Activated B cell treated with CpG ODN at 0.5 μM for 24 hours (primary cell): ENCODE measurements at regions not wholly inside any gene's neighbourhood (a gene's known extent, or its start where the extent isn't known, plus 50 kb on each side); places are given as distances from the start of the nearest gene placed in this dataset.

Experiments used
- ATAC-seq: fragments of 200-7000 bp; cut with Tn5 transposase; one replicate; pipeline ENCODE4 v1.10.0; 2021; ENCODE audit warnings: low read depth, mild to moderate bottlenecking, moderate library complexity
- CTCF ChIA-PET: fragments of 350-600 bp; sonication (Branson Sonifier 250); formaldehyde crosslinking; loops from one replicate; lab custom pipeline; 2021; ENCODE audit warnings: antibody characterized with exemption; lab: Charles Lee
- POLR2A ChIA-PET: fragments of 350-600 bp; sonication (Branson Sonifier 250); formaldehyde crosslinking; loops from one replicate; lab custom pipeline; 2021; ENCODE audit warnings: antibody characterized with exemption; lab: Charles Lee
- DNase-seq: peaks from one replicate; pipeline ENCODE4 v3.0.0; 2022
- H3K27ac Mint-ChIP-seq: one replicate; pipeline ENCODE4 v1.8.0; 2020; ENCODE audit warnings: mixed read lengths
- H3K27me3 Mint-ChIP-seq: one replicate; pipeline ENCODE4 v1.8.0; 2021; ENCODE audit warnings: mixed read lengths
- H3K36me3 Mint-ChIP-seq: one replicate; pipeline ENCODE4 v1.8.0; 2021; ENCODE audit warnings: low read depth, mixed read lengths
- H3K4me1 Mint-ChIP-seq: one replicate; pipeline ENCODE4 v1.8.0; 2021; ENCODE audit warnings: mixed read lengths
- H3K4me3 Mint-ChIP-seq: one replicate; pipeline ENCODE4 v1.8.0; 2020; ENCODE audit warnings: mild to moderate bottlenecking, mixed read lengths
- H3K9me3 Mint-ChIP-seq: one replicate; pipeline ENCODE4 v1.8.0; 2020; ENCODE audit warnings: mixed read lengths
- intact Hi-C: fragments of 100-400 bp; cut with micrococcal nuclease; formaldehyde crosslinking; loops from one replicate; pipeline ENCODE4 v1.15.1; 2024
- TF ChIP-seq, protein P1 (sequence below): fragments of 200-600 bp; IDR thresholded peaks from one replicate; pipeline ENCODE4 v1.8.0; 2022; ENCODE audit warnings: antibody characterized with exemption, mild to moderate bottlenecking

- no peak for ATAC-seq
- ChIA-PET POLR2A (no interaction called here), CTCF (no interaction called here)
- no peak for DNase-seq
- H3K4me3 Mint-ChIP-seq: no peak overlapping the region
- no peaks in the 10 kb centered on the region for H3K4me1 Mint-ChIP-seq
- no peak overlapping the region for H3K27ac Mint-ChIP-seq
- TF ChIP-seq, protein P1, sequence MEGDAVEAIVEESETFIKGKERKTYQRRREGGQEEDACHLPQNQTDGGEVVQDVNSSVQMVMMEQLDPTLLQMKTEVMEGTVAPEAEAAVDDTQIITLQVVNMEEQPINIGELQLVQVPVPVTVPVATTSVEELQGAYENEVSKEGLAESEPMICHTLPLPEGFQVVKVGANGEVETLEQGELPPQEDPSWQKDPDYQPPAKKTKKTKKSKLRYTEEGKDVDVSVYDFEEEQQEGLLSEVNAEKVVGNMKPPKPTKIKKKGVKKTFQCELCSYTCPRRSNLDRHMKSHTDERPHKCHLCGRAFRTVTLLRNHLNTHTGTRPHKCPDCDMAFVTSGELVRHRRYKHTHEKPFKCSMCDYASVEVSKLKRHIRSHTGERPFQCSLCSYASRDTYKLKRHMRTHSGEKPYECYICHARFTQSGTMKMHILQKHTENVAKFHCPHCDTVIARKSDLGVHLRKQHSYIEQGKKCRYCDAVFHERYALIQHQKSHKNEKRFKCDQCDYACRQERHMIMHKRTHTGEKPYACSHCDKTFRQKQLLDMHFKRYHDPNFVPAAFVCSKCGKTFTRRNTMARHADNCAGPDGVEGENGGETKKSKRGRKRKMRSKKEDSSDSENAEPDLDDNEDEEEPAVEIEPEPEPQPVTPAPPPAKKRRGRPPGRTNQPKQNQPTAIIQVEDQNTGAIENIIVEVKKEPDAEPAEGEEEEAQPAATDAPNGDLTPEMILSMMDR: no peak
- no peaks in the 10 kb centered on the region for H3K36me3 Mint-ChIP-seq
- no peaks in the 10 kb centered on the region for H3K9me3 Mint-ChIP-seq
- intact Hi-C loops: no loop called here
- H3K27me3 Mint-ChIP-seq: no peaks in the 10 kb centered on the region
These were observed 408.4 kb upstream of the EPHA7 start for GRCh38 chr6:93827728-93828127.

GRCh38 chr6:93825950-93826349, 406.6 kb upstream of the EPHA7 start:
- Mint-ChIP-seq H3K27me3 (no peaks in the 10 kb centered on the region), H3K27ac (no peak overlapping the region), H3K36me3 (no peaks in the 10 kb centered on the region), H3K9me3 (no peaks in the 10 kb centered on the region), H3K4me1 (no peaks in the 10 kb centered on the region), H3K4me3 (no peak overlapping the region)
- DNase-seq (no peak), ATAC-seq (no peak)
- POLR2A ChIA-PET: no interaction called here
- intact Hi-C loops: no loop called here
- CTCF ChIA-PET: no interaction called here
- TF ChIP-seq, protein P1: no peak

DNA sequence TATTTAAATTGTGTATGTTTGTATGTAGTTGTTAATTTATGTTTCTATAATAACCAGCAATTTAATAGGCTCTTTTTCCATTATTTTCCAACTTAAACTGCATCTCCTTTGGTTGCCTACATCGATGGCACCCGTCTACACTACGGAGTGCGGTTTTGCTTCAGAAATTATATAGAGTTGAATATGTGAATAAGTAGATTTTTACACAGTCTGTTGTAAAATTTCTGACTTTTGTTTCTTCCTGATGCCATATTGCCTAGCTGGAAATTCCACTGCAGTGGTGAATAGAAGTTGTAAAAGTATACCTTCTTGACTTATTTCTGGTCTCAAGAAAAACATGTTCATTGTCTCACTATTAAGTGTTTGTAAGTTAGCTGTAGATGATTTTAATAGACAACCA, 404.1 kb upstream of the EPHA7 start:
- Mint-ChIP-seq H3K4me3 (no peak overlapping the region), H3K36me3 (no peaks in the 10 kb centered on the region), H3K27me3 (no peaks in the 10 kb centered on the region), H3K4me1 (no peaks in the 10 kb centered on the region), H3K9me3 (peaks cover 3% of the 10 kb centered on the region), H3K27ac (no peak overlapping the region)
- TF ChIP-seq, protein P1: no peak
- intact Hi-C loops: no loop called here
- CTCF ChIA-PET: no interaction called here
- POLR2A ChIA-PET: no interaction called here
- no peak for ATAC-seq
- DNase-seq: no peak

DNA sequence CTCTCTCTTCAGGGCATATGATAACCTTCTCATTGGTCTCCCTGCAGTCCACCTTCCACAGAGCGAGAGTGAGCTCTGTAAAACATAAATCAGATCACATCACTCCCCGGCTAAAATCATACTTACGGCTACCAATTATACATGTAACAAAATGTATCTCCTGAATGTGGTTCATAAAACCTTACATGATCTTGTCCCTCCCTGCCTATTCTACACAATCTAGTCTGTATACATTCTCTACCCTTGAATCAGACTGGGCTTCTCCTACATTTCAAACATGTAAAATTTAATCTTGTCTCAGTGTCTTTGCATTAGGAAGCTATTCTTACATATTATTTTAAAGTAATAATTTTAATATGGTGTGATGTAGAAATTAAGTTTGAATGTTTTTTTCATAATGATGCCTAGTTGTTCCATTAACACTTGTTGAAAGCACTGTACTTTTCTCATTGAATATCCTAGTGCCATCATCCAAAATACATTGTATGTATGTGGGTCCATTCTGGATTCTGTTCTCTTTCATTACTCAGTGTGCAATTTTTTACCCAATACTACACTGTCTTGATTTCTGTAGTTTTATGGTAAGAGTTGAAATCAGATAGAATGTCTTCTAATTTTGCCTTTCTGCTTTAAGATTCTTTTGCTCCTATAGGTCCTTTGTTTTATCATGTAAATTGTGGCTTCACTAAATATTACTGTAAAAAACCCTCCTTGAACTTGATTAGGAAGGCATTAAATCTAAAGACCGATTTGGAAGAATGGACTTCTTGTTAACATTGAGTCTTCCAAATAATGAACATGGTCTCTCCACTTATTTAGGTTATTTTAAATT, 403.3 kb upstream of the EPHA7 start:
- intact Hi-C loops: no loop called here
- no peak overlapping the region for H3K4me3 Mint-ChIP-seq
- POLR2A ChIA-PET: no interaction called here

GRCh38 chr6:93821953-93822352, 402.6 kb upstream of the EPHA7 start:
- POLR2A ChIA-PET: no interaction called here
- DNase-seq (no peak), ATAC-seq (no peak)
- Mint-ChIP-seq H3K9me3 (peaks cover 3% of the 10 kb centered on the region), H3K27me3 (no peaks in the 10 kb centered on the region), H3K36me3 (no peaks in the 10 kb centered on the region), H3K27ac (no peak overlapping the region), H3K4me3 (no peak overlapping the region), H3K4me1 (no peaks in the 10 kb centered on the region)
- intact Hi-C loops: no loop called here
- TF ChIP-seq, protein P1: no peak
- CTCF ChIA-PET: no interaction called here

More for the DNA sequence above, 403.3 kb upstream of the EPHA7 start:
- ATAC-seq (no peak), DNase-seq (no peak)
- TF ChIP-seq, protein P1: no peak
- CTCF ChIA-PET: no interaction called here
- H3K27me3 Mint-ChIP-seq: no peaks in the 10 kb centered on the region
- H3K36me3 Mint-ChIP-seq: no peaks in the 10 kb centered on the region
- H3K9me3 Mint-ChIP-seq: peaks cover 3% of the 10 kb centered on the region
- no peak overlapping the region for H3K27ac Mint-ChIP-seq
- H3K4me1 Mint-ChIP-seq: no peaks in the 10 kb centered on the region
